HG03558 (cell line): ENCODE measurements at regions not wholly inside any gene's neighbourhood (a gene's known extent, or its start where the extent isn't known, plus 50 kb on each side); places are given as distances from the start of the nearest gene placed in this dataset.
"Not testable (repeated sequence)": the region's sequence is repeated elsewhere in the genome, so short reads cannot be mapped to it uniquely, and the experiment has no call there.

Experiments used
- ATAC-seq: cut with Tn5 transposase; IDR thresholded peaks from one replicate; pipeline ENCODE4 v1.9.1; 2021; ENCODE audit warnings: moderate number of reproducible peaks; ENCODE audit not compliant: unreplicated experiment; ENCODE audit errors: extremely low read depth

DNA sequence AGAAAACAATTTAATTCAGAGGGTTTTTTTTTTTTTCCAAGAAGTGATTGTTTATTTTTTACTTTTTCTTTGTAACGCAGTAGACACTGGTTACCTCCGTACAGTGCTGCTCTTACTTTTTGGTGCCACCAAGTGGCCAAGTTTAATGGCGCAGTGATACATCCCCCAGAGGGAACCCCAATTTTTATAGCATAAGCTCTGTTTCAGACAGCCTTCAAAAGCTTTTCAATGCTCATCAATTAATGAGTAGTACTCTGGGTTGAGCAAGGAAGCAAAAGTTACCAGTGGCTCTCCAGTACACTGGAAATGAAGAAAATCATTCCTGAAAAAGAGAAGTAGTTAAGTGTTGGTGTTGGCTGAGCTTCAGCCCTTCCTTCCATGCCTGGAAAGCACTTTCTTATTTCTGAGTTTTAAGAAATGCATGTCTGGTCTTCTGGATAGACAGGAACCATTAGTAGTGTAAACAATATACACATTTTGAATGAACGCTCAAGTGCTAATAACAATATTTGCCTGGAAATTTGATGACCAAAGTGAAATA lies 129.1 kb upstream of the SMLR1 start:
- peak; percentile 78 for ATAC-seq

DNA sequence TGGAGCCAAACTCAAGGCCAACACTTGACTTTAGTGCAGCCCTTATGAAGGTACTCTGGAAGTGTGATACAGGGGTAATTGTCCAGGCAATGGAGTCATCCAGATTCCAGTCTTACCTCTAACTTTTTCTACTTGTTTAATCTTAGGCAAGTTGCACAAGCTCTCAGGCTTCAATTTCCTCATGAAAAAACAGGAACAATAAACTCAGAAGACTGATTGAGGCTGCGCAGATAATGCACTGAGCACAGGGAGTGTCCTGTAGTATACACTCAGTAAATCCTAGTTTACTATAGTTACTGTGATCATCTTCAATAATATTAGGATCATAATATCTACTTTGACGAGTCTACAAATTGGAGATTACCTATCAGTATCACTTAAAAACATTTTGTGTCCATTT lies 127.5 kb upstream of the SMLR1 start:
- ATAC-seq: no peak

- no peak for ATAC-seq
Observed at GRCh38 chr6:130700397-130700796, 126.8 kb upstream of the SMLR1 start.

- no peak for ATAC-seq
Observed at GRCh38 chr6:130708338-130708737, 118.9 kb upstream of the SMLR1 start.

GRCh38 chr6:130711641-130712040 lies 115.6 kb upstream of the SMLR1 start:
- ATAC-seq: not testable (repeated sequence)

GRCh38 chr6:130713144-130713543 lies 114.1 kb upstream of the SMLR1 start:
- no peak for ATAC-seq

DNA sequence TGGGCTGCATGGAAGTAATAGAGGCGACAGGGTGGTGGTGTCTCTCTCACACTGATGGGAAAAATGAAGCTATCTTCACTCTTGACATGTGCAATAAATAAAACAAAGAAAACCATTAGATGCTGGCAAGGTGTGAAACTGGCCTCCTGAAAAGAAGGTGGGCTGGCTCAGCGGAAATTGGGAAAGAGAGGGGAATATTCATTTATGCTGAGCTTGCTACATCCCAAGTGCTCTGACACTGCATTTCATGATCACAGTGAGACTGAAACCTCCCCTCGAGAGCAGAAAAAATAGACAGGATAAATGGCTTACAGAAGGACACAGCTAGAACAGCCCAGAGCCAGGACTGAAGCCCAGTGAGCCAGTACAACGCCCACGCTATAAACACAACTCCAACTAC lies 112.1 kb upstream of the SMLR1 start:
- no peak for ATAC-seq

DNA sequence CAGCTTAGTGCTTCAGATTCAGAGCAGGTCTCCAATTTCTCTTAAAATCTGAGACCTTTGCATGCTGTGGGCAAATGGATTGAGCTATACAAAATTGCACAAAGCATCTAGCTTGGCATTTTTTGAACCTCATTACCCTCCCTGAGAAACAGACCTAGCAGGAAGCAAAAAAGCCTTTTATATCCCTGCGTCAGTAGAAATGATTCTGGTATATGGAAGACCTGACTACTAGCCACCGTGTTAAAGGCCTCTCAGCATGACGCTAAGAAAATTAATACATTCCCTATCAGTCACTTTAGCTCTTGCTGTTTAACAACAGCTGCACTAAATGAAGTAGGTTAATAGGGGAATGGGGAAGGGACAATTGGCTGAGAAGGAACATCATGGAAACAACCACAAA lies 110.7 kb upstream of the SMLR1 start:
- ATAC-seq: no peak

GRCh38 chr6:130717657-130718056 lies 109.5 kb upstream of the SMLR1 start:
- no peak for ATAC-seq

DNA sequence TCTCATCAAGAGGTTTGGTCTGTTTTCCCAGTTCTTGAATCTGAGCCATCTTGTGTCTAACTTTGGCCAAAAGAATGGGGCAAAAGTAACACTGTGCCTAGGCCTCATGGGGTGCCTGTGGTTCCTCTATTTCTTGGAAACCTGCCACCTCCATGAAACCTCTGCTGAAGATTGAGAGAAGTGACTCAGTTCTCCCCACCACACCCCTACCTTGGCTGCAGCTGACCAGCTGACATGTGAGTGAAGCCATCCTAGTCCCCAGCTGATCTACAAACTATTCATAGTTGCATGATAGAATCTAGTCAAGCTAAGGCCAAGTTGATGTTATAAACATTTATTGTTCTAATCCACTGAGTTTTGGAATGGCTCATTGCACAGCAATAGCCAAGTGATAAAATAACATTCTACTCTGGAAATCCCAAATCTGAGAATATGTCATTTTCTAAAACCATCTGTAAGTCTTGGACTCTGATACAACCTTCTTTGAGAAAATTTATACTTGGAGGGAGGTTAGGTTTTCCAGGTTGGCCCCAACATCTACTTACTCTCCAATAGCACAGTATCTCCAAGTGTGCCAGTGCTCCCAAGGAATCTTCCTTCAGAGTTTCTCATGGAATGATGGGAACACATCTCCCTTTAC lies 107.0 kb upstream of the SMLR1 start:
- ATAC-seq: no peak

GRCh38 chr6:130724089-130724488 lies 103.1 kb upstream of the SMLR1 start:
- no peak for ATAC-seq

DNA sequence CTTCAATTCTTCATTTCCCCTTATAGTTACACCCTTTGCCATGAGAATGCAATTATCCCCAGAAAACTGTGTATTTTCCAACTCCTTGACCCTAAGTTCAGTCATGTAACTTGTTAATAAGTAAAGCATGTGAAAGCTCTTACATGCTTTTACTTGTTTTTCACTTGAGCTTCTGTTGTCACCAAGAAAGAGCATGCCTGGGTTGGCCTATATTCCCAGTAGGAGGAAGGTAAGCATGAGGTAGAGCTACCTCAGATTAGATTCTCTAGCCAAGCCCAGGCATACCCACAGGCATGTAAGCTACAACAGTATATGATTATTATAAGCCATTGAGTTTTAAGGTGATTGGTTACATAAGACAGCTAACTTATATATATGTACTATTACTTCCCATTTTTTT lies 101.7 kb upstream of the SMLR1 start:
- ATAC-seq: no peak

DNA sequence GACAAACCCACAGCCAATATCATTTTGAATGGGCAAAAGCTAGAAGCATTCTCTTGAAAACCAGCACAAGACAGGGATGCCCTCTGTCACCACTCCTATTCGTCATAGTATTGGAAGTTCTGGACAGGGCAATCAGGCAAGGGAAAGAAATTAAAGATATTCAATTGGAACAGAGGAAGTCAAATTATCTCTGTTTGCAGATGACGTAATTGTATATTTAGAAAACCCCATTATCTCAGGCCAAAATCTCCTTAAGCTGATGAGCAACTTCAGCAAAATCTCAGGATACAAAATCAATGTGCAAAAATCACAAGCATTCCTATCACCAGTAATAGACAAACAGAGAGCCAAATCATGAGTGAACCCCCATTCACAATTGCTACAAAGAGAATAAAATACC lies 99.1 kb upstream of the SMLR1 start:
- not testable (repeated sequence) for ATAC-seq

- ATAC-seq: no peak
Observed at GRCh38 chr6:130730600-130730999, 96.6 kb upstream of the SMLR1 start.

DNA sequence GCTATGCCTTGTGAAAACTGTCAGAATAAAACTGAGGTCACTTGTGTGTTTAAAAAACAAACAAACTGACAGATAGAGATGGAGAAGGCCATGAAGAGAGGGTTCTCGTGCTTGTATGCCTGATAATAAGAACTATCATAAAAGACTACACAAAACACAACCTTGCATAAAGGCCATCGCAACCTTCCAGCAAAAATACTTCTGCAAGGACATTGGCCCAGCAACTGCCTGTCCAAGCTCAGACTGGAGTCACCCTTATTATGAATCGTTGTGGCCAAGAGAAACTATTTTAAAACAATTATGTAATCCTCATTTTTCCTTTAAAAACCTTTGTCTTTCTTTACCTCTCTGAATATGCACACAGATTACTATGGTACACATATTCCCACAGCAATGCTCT lies 93.0 kb upstream of the SMLR1 start:
- ATAC-seq: no peak

GRCh38 chr6:130740308-130740707 lies 86.9 kb upstream of the SMLR1 start:
- ATAC-seq: no peak

DNA sequence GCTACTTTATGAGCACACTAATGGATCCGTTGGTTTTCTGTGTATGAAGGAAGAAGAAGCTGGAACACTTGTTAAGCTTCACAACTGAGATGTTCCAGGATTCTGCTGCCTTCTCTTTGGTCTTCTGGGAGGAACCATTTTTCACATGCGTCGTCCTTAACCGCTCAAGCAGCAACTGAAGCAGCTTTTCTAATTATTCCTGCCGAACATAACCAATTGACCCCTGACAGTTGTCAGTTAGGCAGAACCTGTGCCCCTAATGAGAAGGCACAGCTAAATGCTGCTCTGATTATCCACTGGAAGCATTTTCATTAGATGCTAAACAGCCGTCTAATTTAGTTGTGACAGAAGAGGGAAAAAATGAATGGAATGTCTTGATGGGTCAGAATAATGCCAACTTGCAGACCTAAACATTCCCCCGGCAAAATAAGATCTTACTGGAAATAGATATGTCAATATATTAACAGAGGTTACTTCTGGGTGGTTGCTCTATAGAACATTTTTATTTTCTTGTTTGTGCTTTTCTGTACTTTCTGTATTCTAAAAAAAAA lies 85.0 kb upstream of the SMLR1 start:
- ATAC-seq: no peak

DNA sequence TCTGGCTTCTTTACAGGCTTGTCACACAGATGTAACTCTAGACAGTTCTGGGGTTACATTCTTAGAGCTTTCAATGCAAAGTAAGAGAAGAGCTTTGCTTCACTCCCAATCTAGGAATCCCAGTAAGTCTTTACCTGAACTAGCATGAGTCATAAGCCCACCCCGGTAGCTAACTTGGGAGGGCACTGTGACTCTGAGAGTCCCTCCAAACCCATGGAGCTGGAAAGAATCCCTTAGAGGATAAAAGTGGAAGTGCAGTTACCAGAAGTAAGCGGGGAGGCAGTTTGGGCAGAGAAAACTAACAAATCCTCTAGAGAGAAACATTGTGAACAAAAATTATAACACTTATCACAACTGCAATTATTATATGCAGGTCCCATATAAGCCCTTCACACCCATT lies 84.0 kb upstream of the SMLR1 start:
- ATAC-seq: no peak

- no peak for ATAC-seq
Observed at GRCh38 chr6:130744576-130745366, 82.4 kb upstream of the SMLR1 start.

DNA sequence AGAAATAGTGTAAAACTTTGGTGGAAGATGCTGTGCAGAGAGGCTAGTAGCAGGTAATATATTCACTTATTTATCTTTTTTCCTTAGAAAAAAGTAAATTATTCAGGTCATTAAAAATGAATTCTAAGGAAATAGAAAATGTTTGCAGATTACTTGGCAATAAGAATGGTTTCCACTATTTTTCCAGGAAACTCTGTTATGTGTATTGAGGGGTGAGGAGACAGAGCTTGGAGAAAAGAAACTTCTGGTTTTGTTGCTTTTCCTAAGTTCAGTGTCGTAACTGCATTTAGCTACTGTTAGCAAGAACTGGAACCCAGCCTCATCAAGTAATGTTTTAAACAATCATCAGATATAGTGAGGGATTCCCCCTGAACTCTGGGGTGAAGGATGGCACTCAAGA lies 79.2 kb upstream of the SMLR1 start:
- ATAC-seq: no peak

GRCh38 chr6:130749402-130749801 lies 77.8 kb upstream of the SMLR1 start:
- no peak for ATAC-seq
